Lower leg skin (tissue), 3 donors: ENCODE measurements at regions not wholly inside any gene's neighbourhood (a gene's known extent, or its start where the extent isn't known, plus 50 kb on each side); places are given as distances from the start of the nearest gene placed in this dataset.

ENCODE experiments used
- POLR2A ChIP-seq, 2 donors: fragments of 450-650 bp; IDR thresholded peaks; one replicate each; pipeline ENCODE4 v1.6.1; 2016 to 2017; ENCODE audit warnings: antibody characterized with exemption in 2 of 2, mild to moderate bottlenecking in 1 of 2, moderate library complexity in 1 of 2
- TF ChIP-seq, protein P1 (sequence below), 3 donors: fragments of 450-650 bp; IDR thresholded peaks; one replicate each; pipeline ENCODE4 v1.5.1; 2016; ENCODE audit warnings: antibody characterized with exemption in 3 of 3, mild to moderate bottlenecking in 3 of 3, moderate library complexity in 2 of 3

DNA sequence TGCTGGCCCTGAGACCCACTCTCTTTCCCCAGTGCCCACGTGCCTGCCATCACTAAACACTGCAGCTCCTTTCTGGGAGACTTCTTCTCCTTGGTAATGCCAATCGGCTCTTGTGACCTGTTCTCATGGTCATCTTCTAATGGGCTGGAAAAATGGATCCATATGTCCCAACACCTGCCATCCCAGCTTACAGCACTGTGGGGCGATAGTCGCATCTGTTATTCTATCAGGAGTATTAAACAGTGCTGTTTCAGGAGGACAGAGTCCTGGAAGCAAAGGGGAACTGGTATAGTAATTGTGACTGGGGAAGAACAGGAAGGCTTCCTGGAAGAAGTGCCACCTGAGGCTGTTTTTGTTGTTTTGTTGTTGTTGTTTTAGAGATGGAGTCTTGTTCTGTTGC is 411.2 kb downstream of the GLRX3 start:
- TF ChIP-seq POLR2A (IDR thresholded peaks at IDR 0.05): no peak
- TF ChIP-seq, protein P1, sequence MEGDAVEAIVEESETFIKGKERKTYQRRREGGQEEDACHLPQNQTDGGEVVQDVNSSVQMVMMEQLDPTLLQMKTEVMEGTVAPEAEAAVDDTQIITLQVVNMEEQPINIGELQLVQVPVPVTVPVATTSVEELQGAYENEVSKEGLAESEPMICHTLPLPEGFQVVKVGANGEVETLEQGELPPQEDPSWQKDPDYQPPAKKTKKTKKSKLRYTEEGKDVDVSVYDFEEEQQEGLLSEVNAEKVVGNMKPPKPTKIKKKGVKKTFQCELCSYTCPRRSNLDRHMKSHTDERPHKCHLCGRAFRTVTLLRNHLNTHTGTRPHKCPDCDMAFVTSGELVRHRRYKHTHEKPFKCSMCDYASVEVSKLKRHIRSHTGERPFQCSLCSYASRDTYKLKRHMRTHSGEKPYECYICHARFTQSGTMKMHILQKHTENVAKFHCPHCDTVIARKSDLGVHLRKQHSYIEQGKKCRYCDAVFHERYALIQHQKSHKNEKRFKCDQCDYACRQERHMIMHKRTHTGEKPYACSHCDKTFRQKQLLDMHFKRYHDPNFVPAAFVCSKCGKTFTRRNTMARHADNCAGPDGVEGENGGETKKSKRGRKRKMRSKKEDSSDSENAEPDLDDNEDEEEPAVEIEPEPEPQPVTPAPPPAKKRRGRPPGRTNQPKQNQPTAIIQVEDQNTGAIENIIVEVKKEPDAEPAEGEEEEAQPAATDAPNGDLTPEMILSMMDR (IDR thresholded peaks at IDR 0.05): no peak
